Psoas muscle (tissue), 7 donors: ENCODE measurements at regions not wholly inside any gene's neighbourhood (a gene's known extent, or its start where the extent isn't known, plus 50 kb on each side); places are given as distances from the start of the nearest gene placed in this dataset.

ENCODE experiments used
- ATAC-seq, 4 donors: fragments of 200-7000 bp; cut with Tn5 transposase; one replicate each; pipeline ENCODE4 v1.9.1; 2020; ENCODE audit warnings: moderate library complexity in 3 of 4, mild to moderate bottlenecking in 2 of 4
- DNase-seq, 2 donors: peaks; one replicate each; pipeline ENCODE4 v3.0.0-alpha.2; 2020
- H3K27ac ChIP-seq: fragments of 200-600 bp; one replicate; pipeline ENCODE4 v1.8.0; 2022
- H3K27me3 ChIP-seq, 3 donors: fragments of 200-600 bp in 1 of 3; one replicate each; pipeline versions ENCODE4 v1.6.1 to v1.8.0; 2013 to 2022; ENCODE audit warnings: low read length in 2 of 3, mild to moderate bottlenecking in 2 of 3, moderate library complexity in 1 of 3; ENCODE audit not compliant: insufficient read depth in 3 of 3
- H3K36me3 ChIP-seq, 2 donors: fragments of 200-600 bp in 1 of 2; one replicate each; pipeline versions ENCODE4 v1.6.1 to v1.8.0; 2013 to 2022; ENCODE audit warnings: low read depth in 1 of 2, mild to moderate bottlenecking in 1 of 2, moderate library complexity in 1 of 2; ENCODE audit not compliant: insufficient read depth in 1 of 2
- H3K4me1 ChIP-seq: fragments of 200-600 bp; one replicate; pipeline ENCODE4 v1.8.0; 2022
- H3K4me3 ChIP-seq: fragments of 200-600 bp; one replicate; pipeline ENCODE4 v1.8.0; 2022; ENCODE audit warnings: mild to moderate bottlenecking
- H3K9me3 ChIP-seq: fragments of 200-600 bp; one replicate; pipeline ENCODE4 v1.8.0; 2022
- CTCF ChIP-seq: fragments of 200-600 bp; IDR thresholded peaks from one replicate; pipeline ENCODE4 v1.8.0; 2022; ENCODE audit warnings: antibody characterized with exemption
- WGBS, 3 donors: extraction: QIAGEN DNeasy Blood & Tissue Kit; methylation state at CpG; one replicate each; pipeline versions ENCODE4 v1.1.6 to v1.1.7; 2013; 5-methylcytosine and 5-hydroxymethylcytosine counted together
- intact Hi-C, 2 donors: fragments of 100-400 bp; cut with DNase I; formaldehyde crosslinking; loops; one replicate each; pipeline versions ENCODE4 v1.11.0 to v1.14.2; 2022
- donor health status: healthy with polysubstance abuse.
- donor health status: DM: no; HTN: no; CAD: no; lungs with moderate emphysema.
- donor health status: Bipolar disorder and iron deficiency.
- donor health status: healthy.
- donor health status: DM: yes; HTN: yes; CAD: no.
- donor health status: DM: no; HTN: no; CAD: no.
- donor health status: DM: yes; HTN: yes; CAD: no.

DNA sequence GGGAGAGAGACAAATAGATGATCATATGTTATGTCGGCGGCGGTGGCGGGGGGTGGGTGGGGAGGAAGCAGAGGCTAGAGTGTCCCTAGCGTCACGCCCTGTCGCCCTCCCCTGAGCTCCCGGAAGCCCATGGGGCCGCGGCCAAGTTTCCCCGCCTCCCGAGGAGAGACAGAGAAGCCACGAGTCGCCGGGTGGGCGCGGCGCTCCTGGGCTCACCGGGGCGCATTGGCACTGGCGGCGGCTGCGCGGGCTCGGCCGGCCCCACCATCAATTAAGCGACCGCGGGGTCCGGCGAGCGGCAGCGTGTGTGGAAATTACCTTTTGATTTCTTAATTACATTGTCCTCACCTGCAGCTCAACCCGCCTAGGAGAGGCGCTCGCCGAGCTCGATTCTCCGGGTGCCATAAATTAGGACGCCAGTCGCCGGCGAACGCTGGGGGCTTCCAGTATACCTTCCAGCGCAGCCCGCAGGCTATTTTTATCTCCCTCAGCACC lies 119.9 kb upstream of the LHX5 start:
- intact Hi-C loops = no loop called here
- Histone ChIP-seq H3K36me3 (no peaks in the 10 kb centered on the region), H3K27me3 (peaks cover 6 to 33% (median 6%) of the 10 kb centered on the region in 3 donors), H3K4me3 (no peak overlapping the region), H3K9me3 (no peaks in the 10 kb centered on the region), H3K27ac (no peak overlapping the region), H3K4me1 (no peaks in the 10 kb centered on the region)
- no peak for ATAC-seq
- no peak for DNase-seq
- no peak for TF ChIP-seq CTCF
- 0 to 1% (median 0%) methylated on average over 25 to 46 of the region's 46 CpGs for WGBS, 3 donors

GRCh38 chr12:113589437-113589836 lies 117.8 kb upstream of the LHX5 start:
- no peak overlapping the region for H3K27ac ChIP-seq
- H3K36me3 ChIP-seq = no peaks in the 10 kb centered on the region
- intact Hi-C loops = loop anchor here in 1 of 2 donors (5.0 kb wide), 1 partner anchor 1072 kb away; no protein-coding TSS in a partner anchor
- no peaks in the 10 kb centered on the region for H3K4me1 ChIP-seq
- no peak for TF ChIP-seq CTCF
- H3K4me3 ChIP-seq = no peak overlapping the region
- ATAC-seq (no peak), DNase-seq (no peak)
- H3K9me3 ChIP-seq = no peaks in the 10 kb centered on the region
- peaks cover 6 to 33% (median 6%) of the 10 kb centered on the region in 3 donors for H3K27me3 ChIP-seq
- WGBS, 3 donors = 65 to 80% (median 77%) methylated on average over 1 of the region's 1 CpG

GRCh38 chr12:113587720-113588119 lies 116.0 kb upstream of the LHX5 start:
- WGBS, 3 donors = 1 to 7% (median 2%) methylated on average over 5 of the region's 5 CpGs
- no peak for TF ChIP-seq CTCF
- Histone ChIP-seq H3K9me3 (no peaks in the 10 kb centered on the region), H3K4me3 (no peak overlapping the region), H3K27ac (no peak overlapping the region), H3K4me1 (no peaks in the 10 kb centered on the region), H3K36me3 (no peaks in the 10 kb centered on the region), H3K27me3 (peaks cover 6 to 33% (median 6%) of the 10 kb centered on the region in 3 donors)
- intact Hi-C loops = loop anchor here in 1 of 2 donors (5.0 kb wide), 1 partner anchor 1070 kb away; no protein-coding TSS in a partner anchor
- DNase-seq (no peak), ATAC-seq (no peak)

GRCh38 chr12:113586461-113586860 lies 114.8 kb upstream of the LHX5 start:
- DNase-seq (no peak), ATAC-seq (no peak)
- Histone ChIP-seq H3K27ac (no peak overlapping the region), H3K4me1 (no peaks in the 10 kb centered on the region), H3K4me3 (no peak overlapping the region), H3K9me3 (peaks cover 8% of the 10 kb centered on the region), H3K36me3 (no peaks in the 10 kb centered on the region), H3K27me3 (peaks cover under 1 to 25% (median 6%) of the 10 kb centered on the region in 3 donors)
- intact Hi-C loops = loop anchor here in 1 of 2 donors (5.0 kb wide), 1 partner anchor 1069 kb away; no protein-coding TSS in a partner anchor
- WGBS, 3 donors = 77 to 82% (median 79%) methylated on average over 4 of the region's 4 CpGs
- TF ChIP-seq CTCF = no peak
